Jurkat, Clone E6-1 (cell line): ENCODE measurements at regions not wholly inside any gene's neighbourhood (a gene's known extent, or its start where the extent isn't known, plus 50 kb on each side); places are given as distances from the start of the nearest gene placed in this dataset.
"Not testable (repeated sequence)": the region's sequence is repeated elsewhere in the genome, so short reads cannot be mapped to it uniquely, and the experiment has no call there.

Source experiments
- DNase-seq: peaks from one replicate; pipeline ENCODE4 v3.0.0-alpha.2; 2011; ENCODE audit warnings: low read depth, low spot score
- H3K4me3 ChIP-seq: 2 replicates; pipeline ENCODE4 v1.5.1; 2011; ENCODE audit warnings: mild to moderate bottlenecking, low read length, control low read depth, moderate library complexity

GRCh38 chr6:112448786-112449185 lies 101.7 kb downstream of the RFPL4B start:
- not testable (repeated sequence) for H3K4me3 ChIP-seq, DNase-seq

DNA sequence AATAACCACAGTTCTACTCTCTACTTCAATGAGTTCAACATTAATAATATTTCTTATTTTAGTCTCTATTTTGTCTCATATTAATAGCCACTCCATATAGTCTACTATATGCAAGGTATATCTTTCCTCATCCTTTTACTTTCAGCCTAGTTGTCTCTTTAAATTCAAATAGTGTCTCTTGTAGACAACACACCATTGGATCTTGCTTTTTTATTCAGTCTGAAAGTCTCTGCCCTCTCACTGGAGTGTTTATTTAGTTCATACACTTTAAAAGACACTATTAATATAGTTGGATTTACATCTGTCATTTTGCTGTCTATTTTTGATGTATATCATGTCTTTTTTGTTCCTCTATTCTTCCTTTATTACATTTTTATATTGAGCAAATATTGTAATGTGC lies 103.5 kb downstream of the RFPL4B start:
- no peak overlapping the region for H3K4me3 ChIP-seq
- DNase-seq: no peak

DNA sequence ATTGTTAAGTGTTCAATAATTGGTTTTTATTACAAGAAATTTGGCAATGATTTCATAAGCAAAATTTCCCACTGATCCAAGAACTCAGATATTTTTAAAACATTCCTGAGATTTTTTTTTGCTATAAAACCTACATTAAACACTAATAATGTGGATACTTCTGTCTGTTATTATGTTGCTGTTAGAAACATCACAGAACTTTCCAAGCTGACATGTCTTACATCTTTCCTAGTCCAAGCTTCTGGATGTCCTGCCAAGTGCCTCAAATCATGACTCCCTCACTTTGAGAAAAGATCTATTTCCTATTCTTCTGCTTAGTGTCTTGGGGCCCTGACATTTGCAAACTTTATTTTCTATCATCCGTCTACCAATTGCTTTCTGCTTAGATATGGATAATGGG lies 110.8 kb downstream of the RFPL4B start:
- H3K4me3 ChIP-seq: no peak overlapping the region
- DNase-seq: no peak

GRCh38 chr6:112459758-112460304 lies 112.7 kb downstream of the RFPL4B start:
- H3K4me3 ChIP-seq: no peak overlapping the region
- no peak for DNase-seq

DNA sequence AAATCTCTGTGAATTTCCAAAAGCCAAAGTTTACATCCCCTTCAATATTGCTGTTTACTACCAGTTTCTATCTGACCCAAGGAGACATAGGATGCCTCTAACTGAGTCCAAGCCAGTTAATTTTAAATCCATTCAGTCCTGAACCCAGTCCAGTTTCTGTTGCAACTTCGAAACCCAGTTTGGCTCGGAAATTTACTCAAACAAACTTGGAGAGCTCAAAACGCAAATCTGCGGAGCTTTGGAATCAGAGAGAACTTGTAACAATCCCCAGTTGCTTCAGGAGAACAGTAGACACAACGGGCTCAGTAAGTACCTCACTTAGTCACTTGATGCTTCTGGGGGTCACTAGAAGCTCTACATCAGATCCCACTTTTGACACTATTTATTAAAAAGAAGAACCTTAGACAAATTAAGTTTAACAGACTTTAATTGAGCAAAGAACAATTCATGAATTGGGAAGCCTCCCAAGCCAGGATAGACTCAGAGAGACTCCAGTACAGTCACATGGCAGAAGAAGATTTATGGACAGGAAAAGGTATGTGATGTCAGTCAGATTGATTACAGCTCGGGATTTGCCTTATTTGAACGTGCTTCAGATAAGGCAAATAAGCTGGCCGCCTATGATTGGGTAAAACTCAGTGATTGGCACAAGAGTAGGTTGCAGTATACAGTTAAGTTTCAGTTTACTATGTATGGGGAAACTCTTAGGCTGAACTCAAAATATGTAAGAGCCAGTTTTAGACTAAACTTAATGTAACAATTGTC lies 118.0 kb downstream of the RFPL4B start:
- no peak overlapping the region for H3K4me3 ChIP-seq
- no peak for DNase-seq

DNA sequence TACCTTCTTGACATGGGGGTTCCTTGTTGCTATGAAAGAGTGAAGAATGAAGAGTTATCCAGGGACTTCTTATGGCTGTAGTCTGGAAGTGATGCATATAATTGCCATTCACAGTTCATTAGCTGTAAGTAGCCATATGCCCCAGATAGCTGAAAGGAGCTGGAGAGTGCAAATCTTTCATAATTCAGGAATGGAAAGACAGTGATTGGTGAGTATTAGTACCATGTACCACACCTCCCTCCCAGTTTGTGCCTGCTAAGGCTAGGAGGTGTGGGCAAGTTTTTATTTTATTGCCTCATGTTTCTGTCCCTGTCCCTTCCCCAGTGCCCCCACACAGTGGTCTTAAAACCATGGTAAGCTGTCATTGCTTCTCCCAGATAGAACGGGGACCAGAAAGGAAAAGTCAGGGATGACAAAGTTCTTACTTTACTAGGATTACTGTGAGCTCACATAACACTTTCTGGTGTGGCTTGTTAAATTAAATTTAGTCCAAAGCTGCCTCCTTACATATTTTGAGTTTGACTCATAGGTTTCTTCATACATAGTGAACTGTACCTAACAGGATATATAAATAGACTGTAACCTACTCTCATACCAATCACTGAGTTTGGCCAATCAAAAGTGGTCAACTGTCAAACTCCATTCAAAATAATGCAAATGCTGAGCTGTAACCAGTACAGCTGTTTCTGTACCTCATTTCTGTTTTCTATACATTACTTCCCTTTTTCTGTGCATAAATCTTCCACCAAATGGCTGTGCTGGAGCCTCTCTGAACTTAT lies 119.4 kb downstream of the RFPL4B start:
- no peak for DNase-seq
- H3K4me3 ChIP-seq: no peak overlapping the region

- no peak for DNase-seq
- no peak overlapping the region for H3K4me3 ChIP-seq
Measured at GRCh38 chr6:112468359-112468758, 121.2 kb downstream of the RFPL4B start.

DNA sequence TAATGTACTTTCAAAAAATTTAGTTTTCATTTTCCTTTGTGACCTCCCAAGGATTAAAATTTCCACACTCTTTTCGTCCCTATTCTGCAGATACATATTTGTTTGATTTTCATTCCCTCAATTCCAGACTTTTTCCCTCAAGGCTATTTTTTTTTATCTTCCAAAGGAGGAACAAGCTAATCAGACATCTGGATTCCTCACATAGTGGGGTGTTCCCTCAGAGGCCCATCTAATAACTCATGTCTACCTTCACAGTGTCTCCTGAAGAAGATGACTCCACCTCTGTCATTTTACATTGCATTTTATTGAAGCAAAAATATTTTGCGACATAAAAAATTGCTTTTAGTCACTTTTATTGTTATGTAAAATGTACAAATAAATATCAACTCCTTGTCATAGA lies 122.2 kb downstream of the RFPL4B start:
- DNase-seq: no peak
- H3K4me3 ChIP-seq: no peak overlapping the region

DNA sequence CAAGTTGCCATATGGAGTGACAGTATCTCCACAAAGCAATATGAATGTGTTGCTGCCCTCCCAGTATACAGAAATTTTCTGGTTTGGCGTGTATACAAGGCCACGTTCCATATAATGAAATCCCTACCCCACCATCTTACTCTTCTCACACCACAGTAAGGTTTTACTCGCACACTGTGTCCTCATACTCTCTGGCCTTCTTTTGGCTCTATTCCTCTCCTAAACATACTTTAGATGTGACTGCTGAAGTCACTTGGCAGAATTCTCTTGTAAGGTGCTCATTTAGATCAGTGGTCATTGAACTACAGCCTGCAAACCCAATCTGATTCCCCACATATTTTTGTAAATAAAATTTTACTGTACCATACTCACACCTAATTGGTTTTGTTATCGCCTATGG lies 123.2 kb downstream of the RFPL4B start:
- H3K4me3 ChIP-seq: no peak overlapping the region
- DNase-seq: no peak

DNA sequence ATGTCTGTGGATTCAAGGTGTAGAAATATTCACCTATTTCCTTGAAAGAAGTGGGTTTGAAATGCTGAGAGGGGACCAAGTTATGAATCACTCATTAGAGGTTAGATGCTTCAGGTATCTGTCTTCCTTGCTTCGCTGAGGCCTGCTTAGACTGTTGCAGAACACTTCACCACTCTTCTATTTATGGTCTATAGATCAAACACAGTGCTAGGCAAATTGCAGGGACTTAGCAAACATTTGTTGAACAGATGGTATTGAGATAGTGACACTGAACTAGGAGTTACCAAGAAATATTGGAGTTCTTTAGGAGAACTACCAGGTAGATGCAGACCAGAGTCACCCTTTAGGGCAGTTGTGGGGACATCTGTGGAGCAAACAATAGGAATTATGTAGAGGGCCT lies 123.8 kb downstream of the RFPL4B start:
- DNase-seq: no peak
- no peak overlapping the region for H3K4me3 ChIP-seq

GRCh38 chr6:112475083-112475482 lies 128.0 kb downstream of the RFPL4B start:
- DNase-seq: no peak
- no peak overlapping the region for H3K4me3 ChIP-seq

GRCh38 chr6:112477125-112477524 lies 130.0 kb downstream of the RFPL4B start:
- H3K4me3 ChIP-seq: no peak overlapping the region
- no peak for DNase-seq

- no peak overlapping the region for H3K4me3 ChIP-seq
- no peak for DNase-seq
Measured at GRCh38 chr6:112478036-112478435, 130.9 kb downstream of the RFPL4B start.

GRCh38 chr6:112479975-112480374 lies 132.8 kb downstream of the RFPL4B start:
- not testable (repeated sequence) for H3K4me3 ChIP-seq

DNA sequence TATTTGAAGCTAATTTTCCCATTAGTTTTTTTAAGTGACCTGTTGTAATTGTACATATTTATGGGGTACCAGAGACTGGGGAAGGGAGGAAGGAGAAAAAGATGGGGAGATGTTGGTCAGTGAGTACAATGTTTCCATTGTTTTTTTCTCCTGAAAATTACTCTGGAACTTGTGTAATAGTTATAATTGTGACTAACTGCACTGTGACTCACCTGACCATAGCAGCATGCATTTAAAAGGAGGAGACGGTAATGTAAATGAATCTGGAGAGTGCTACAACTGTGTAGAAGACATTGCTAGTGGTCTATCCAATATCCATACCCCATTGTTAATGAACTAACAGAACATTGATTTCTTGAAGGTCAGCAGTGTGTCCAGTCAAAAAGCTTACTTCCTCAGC lies 133.4 kb downstream of the RFPL4B start:
- DNase-seq: no peak

More at GRCh38 chr6:112479975-112480374, 132.8 kb downstream of the RFPL4B start:
- not testable (repeated sequence) for DNase-seq

GRCh38 chr6:112481211-112481610 lies 134.1 kb downstream of the RFPL4B start:
- no peak for DNase-seq
- H3K4me3 ChIP-seq: no peak overlapping the region

More for the DNA sequence above, 133.4 kb downstream of the RFPL4B start:
- H3K4me3 ChIP-seq: no peak overlapping the region

- DNase-seq: no peak
Measured at GRCh38 chr6:112482373-112482772, 135.2 kb downstream of the RFPL4B start.

GRCh38 chr6:112485120-112485826 lies 138.1 kb downstream of the RFPL4B start:
- no peak overlapping the region for H3K4me3 ChIP-seq
- no peak for DNase-seq

More at GRCh38 chr6:112482373-112482772, 135.2 kb downstream of the RFPL4B start:
- H3K4me3 ChIP-seq: no peak overlapping the region

GRCh38 chr6:112485827-112486212 lies 138.7 kb downstream of the RFPL4B start:
- no peak for DNase-seq
- no peak overlapping the region for H3K4me3 ChIP-seq

- DNase-seq: no peak
- H3K4me3 ChIP-seq: no peak overlapping the region
Measured at GRCh38 chr6:112486454-112486853, 139.3 kb downstream of the RFPL4B start.
